Endodermal cell (in vitro differentiated cells): ENCODE measurements at regions not wholly inside any gene's neighbourhood (a gene's known extent, or its start where the extent isn't known, plus 50 kb on each side); places are given as distances from the start of the nearest gene placed in this dataset.
A peak's percentile ranks its signal among the peaks of the same experiment; 100 is the strongest.

Experiments
- DNase-seq: peaks from one replicate; pipeline ENCODE4 v3.0.0-alpha.2; 2017
- H3K27ac ChIP-seq: 2 replicates; pipeline ENCODE4 v1.5.1; 2013; ENCODE audit warnings: mild to moderate bottlenecking, low read depth, low read length, moderate library complexity
- H3K27me3 ChIP-seq: 2 replicates; pipeline ENCODE4 v1.6.1; 2013; ENCODE audit warnings: mild to moderate bottlenecking, low read length, moderate library complexity; ENCODE audit not compliant: insufficient read depth, control insufficient read depth, poor library complexity, severe bottlenecking
- H3K36me3 ChIP-seq: 2 replicates; pipeline ENCODE4 v1.7.0; 2013; ENCODE audit warnings: mild to moderate bottlenecking, low read length, moderate library complexity; ENCODE audit not compliant: control insufficient read depth, insufficient read depth
- H3K4me1 ChIP-seq: one replicate; pipeline ENCODE4 v1.7.0; 2013; ENCODE audit warnings: low read length; ENCODE audit not compliant: control insufficient read depth, insufficient read depth
- H3K4me3 ChIP-seq: 2 replicates; pipeline ENCODE4 v1.5.1; 2013; ENCODE audit warnings: mild to moderate bottlenecking, low read length, moderate library complexity
- H3K9ac ChIP-seq: 2 replicates; pipeline ENCODE4 v1.6.1; 2013; ENCODE audit warnings: mild to moderate bottlenecking, low read length, moderate library complexity; ENCODE audit not compliant: poor library complexity, severe bottlenecking; ENCODE audit errors: extremely low read depth
- H3K9me3 ChIP-seq: 2 replicates; pipeline ENCODE4 v1.6.1; 2013; ENCODE audit warnings: mild to moderate bottlenecking, low read length, moderate library complexity; ENCODE audit not compliant: control insufficient read depth
- H3K27ac Mint-ChIP-seq: 2 replicates; pipeline ENCODE4 v1.8.0; 2020; ENCODE audit warnings: mixed read lengths
- H3K27me3 Mint-ChIP-seq: 2 replicates; pipeline ENCODE4 v1.8.0; 2021; ENCODE audit warnings: mild to moderate bottlenecking, mixed read lengths; ENCODE audit not compliant: insufficient read depth
- H3K36me3 Mint-ChIP-seq: 2 replicates; pipeline ENCODE4 v1.8.0; 2020; ENCODE audit warnings: low read depth, mixed read lengths
- H3K4me1 Mint-ChIP-seq: 2 replicates; pipeline ENCODE4 v1.8.0; 2020; ENCODE audit warnings: mixed read lengths
- H3K4me3 Mint-ChIP-seq: 2 replicates; pipeline ENCODE4 v1.8.0; 2020; ENCODE audit warnings: mild to moderate bottlenecking, moderate library complexity, mixed read lengths
- H3K9me3 Mint-ChIP-seq: 2 replicates; pipeline ENCODE4 v1.8.0; 2020; ENCODE audit warnings: mild to moderate bottlenecking, mixed read lengths
- WGBS, 2 experiments: methylation state at CpG; one replicate each; pipeline versions ENCODE4 v1.1.5 to v1.1.7; 2013; ENCODE audit warnings: missing lambda C conversion rate in 2 of 2, mixed read lengths in 1 of 2; ENCODE audit not compliant: insufficient coverage in 1 of 2, insufficient read length in 1 of 2; 5-methylcytosine and 5-hydroxymethylcytosine counted together
- TF ChIP-seq, protein P1 (sequence below): fragments of 200-600 bp; sonication (generic); conservative IDR thresholded peaks from 2 replicates; pipeline ENCODE4 v1.5.0; 2021; ENCODE audit warnings: antibody characterized with exemption, mild to moderate bottlenecking

DNA sequence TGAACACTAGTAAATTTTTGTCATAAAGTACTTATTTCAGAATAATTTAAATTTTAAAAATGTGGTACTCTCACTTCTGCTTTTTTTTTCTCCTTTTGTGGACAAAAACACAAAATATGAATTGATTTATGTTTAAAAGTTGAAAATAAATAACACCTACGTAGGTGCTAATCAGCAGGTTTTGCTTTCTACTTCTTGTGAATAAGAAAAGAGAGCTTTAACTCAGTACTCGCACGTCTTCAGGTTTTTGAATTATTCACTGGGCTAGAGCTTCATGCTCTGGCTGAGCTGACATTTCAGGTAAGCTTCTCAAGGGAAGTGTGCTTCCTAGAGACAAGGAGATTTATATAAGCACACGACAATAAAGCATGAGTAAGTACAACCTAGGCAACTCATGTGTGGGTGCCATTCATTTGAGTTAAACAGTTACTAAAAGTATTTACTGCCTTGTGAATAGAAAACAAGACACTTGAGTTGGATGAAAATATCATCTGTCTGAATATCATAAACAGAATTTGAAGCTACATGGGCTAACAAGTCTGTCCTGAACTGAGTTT is 190.0 kb upstream of the POT1 start:
- Mint-ChIP-seq H3K27me3 (no peaks in the 10 kb centered on the region), H3K27ac (no peak overlapping the region), H3K4me3 (no peak overlapping the region), H3K36me3 (no peaks in the 10 kb centered on the region), H3K4me1 (peaks cover 26% of the 10 kb centered on the region), H3K9me3 (peaks cover 10% of the 10 kb centered on the region)
- H3K9me3 ChIP-seq: peaks cover 5% of the 10 kb centered on the region
- TF ChIP-seq, protein P1, sequence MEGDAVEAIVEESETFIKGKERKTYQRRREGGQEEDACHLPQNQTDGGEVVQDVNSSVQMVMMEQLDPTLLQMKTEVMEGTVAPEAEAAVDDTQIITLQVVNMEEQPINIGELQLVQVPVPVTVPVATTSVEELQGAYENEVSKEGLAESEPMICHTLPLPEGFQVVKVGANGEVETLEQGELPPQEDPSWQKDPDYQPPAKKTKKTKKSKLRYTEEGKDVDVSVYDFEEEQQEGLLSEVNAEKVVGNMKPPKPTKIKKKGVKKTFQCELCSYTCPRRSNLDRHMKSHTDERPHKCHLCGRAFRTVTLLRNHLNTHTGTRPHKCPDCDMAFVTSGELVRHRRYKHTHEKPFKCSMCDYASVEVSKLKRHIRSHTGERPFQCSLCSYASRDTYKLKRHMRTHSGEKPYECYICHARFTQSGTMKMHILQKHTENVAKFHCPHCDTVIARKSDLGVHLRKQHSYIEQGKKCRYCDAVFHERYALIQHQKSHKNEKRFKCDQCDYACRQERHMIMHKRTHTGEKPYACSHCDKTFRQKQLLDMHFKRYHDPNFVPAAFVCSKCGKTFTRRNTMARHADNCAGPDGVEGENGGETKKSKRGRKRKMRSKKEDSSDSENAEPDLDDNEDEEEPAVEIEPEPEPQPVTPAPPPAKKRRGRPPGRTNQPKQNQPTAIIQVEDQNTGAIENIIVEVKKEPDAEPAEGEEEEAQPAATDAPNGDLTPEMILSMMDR: no peak
- peaks cover 11% of the 10 kb centered on the region for H3K4me1 ChIP-seq
- H3K27ac ChIP-seq: no peak overlapping the region
- no peak overlapping the region for H3K9ac ChIP-seq
- 66 to 68% methylated on average over 4 of the region's 4 CpGs for WGBS, 2 experiments
- no peak overlapping the region for H3K4me3 ChIP-seq
- DNase-seq: no peak
- H3K36me3 ChIP-seq: no peaks in the 10 kb centered on the region
- H3K27me3 ChIP-seq: no peaks in the 10 kb centered on the region

DNA sequence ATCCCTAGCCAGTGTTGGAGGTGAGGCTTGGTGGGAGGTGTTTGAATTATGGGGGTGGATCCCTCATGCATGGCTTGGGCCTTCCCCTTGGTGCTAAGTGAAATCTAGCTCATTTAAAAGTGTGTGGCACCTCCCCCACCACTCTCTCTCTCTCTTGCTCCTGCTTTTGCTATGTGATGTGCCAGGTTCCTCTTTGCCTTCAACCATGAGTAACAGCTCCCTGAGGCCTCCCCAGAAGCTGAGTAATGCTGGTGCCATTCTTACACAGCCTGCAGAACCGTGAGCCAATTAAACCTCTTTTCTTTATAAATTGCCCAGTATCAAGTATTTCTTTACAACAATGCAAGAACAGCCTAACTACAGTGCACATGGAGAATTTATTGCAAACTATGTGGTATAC is 188.8 kb upstream of the POT1 start:
- no peak for DNase-seq
- peaks cover 26% of the 10 kb centered on the region for H3K4me1 Mint-ChIP-seq
- H3K36me3 Mint-ChIP-seq: no peaks in the 10 kb centered on the region
- Histone ChIP-seq H3K9ac (no peak overlapping the region), H3K27ac (no peak overlapping the region), H3K4me3 (peak overlapping the region; percentile 47), H3K4me1 (peaks cover 11% of the 10 kb centered on the region), H3K27me3 (no peaks in the 10 kb centered on the region), H3K9me3 (peaks cover 5% of the 10 kb centered on the region), H3K36me3 (no peaks in the 10 kb centered on the region)
- no peaks in the 10 kb centered on the region for H3K27me3 Mint-ChIP-seq
- WGBS, 2 experiments: 96% methylated on average over 1 of the region's 1 CpG; no CpG with 5 or more reads in 1 of the 2 experiments
- TF ChIP-seq, protein P1: no peak
- peaks cover 5% of the 10 kb centered on the region for H3K9me3 Mint-ChIP-seq
- peak overlapping the region; percentile 10 for H3K27ac Mint-ChIP-seq
- H3K4me3 Mint-ChIP-seq: no peak overlapping the region

DNA sequence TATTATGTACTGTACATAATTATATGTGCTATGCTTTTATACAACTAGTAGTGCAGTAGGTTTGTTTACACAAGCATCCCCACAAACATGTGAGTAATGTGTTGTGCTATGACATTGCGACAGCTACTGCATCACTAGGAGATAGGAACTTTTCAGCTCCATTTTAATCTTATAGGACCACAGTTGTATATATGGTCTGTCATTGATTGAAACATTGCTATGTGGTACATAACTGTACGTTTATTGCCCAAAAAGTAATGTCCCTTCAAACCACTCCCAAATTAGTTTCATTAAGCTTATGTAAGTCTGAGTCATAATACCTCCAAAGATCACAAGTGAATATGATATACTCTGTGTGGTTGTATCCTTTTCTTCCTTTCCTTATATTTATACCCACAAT is 183.2 kb upstream of the POT1 start:
- H3K36me3 Mint-ChIP-seq: peaks cover 2% of the 10 kb centered on the region
- WGBS, 2 experiments: 91% methylated on average over 1 of the region's 2 CpGs; no CpG with 5 or more reads in 1 of the 2 experiments
- H3K9me3 ChIP-seq: peaks cover 25% of the 10 kb centered on the region
- H3K36me3 ChIP-seq: no peaks in the 10 kb centered on the region
- H3K27me3 ChIP-seq: no peaks in the 10 kb centered on the region
- no peak overlapping the region for H3K4me3 Mint-ChIP-seq
- H3K27ac ChIP-seq: no peak overlapping the region
- no peaks in the 10 kb centered on the region for H3K27me3 Mint-ChIP-seq
- peaks cover 13% of the 10 kb centered on the region for H3K4me1 Mint-ChIP-seq
- no peak overlapping the region for H3K9ac ChIP-seq
- H3K27ac Mint-ChIP-seq: no peak overlapping the region
- TF ChIP-seq, protein P1: no peak
- H3K4me1 ChIP-seq: peaks cover 3% of the 10 kb centered on the region
- peaks cover 20% of the 10 kb centered on the region for H3K9me3 Mint-ChIP-seq
- no peak overlapping the region for H3K4me3 ChIP-seq
- no peak for DNase-seq
